GM23338 (cell line): ENCODE measurements at regions not wholly inside any gene's neighbourhood (a gene's known extent, or its start where the extent isn't known, plus 50 kb on each side); places are given as distances from the start of the nearest gene placed in this dataset.

ENCODE experiments used
- ATAC-seq: fragments of 200-7000 bp; cut with Tn5 transposase; 3 replicates; pipeline ENCODE4 v1.9.1; 2020
- DNase-seq: peaks from one replicate; pipeline ENCODE4 v3.0.0-alpha.2; 2015; ENCODE audit warnings: low spot score
- H2AFZ ChIP-seq: fragments of 200-600 bp; sonication (generic); 2 replicates; pipeline ENCODE4 v1.8.0; 2016; ENCODE audit warnings: antibody characterized with exemption, mild to moderate bottlenecking, moderate library complexity
- H3F3A ChIP-seq: fragments of 200-600 bp; sonication (generic); replicated peaks from 2 replicates; pipeline ENCODE4 v1.8.0; 2017; ENCODE audit warnings: antibody characterized with exemption, mixed run types, low read depth
- H3K27ac ChIP-seq: fragments of 200-600 bp; sonication (generic); 2 replicates; pipeline ENCODE4 v1.6.1; 2016; ENCODE audit warnings: low read depth
- H3K27me3 ChIP-seq: fragments of 200-600 bp; sonication (generic); 2 replicates; pipeline ENCODE4 v1.8.0; 2016; ENCODE audit warnings: mild to moderate bottlenecking, mixed run types, moderate library complexity; ENCODE audit not compliant: insufficient read depth
- H3K36me3 ChIP-seq: fragments of 200-600 bp; sonication (generic); 2 replicates; pipeline ENCODE4 v1.8.0; 2016; ENCODE audit warnings: mild to moderate bottlenecking; ENCODE audit not compliant: insufficient read depth
- H3K4me1 ChIP-seq: fragments of 200-600 bp; sonication (generic); 2 replicates; pipeline ENCODE4 v1.8.0; 2016; ENCODE audit warnings: mild to moderate bottlenecking, moderate library complexity; ENCODE audit not compliant: insufficient read depth
- H3K4me2 ChIP-seq: fragments of 200-600 bp; sonication (generic); 2 replicates; pipeline ENCODE4 v1.7.1; 2017; ENCODE audit warnings: mixed run types
- H3K4me3 ChIP-seq: fragments of 200-600 bp; sonication (generic); 2 replicates; pipeline ENCODE4 v1.6.1; 2016; ENCODE audit warnings: mixed run types
- H3K79me2 ChIP-seq: fragments of 200-600 bp; sonication (generic); replicated peaks from 2 replicates; pipeline ENCODE4 v1.8.0; 2017; ENCODE audit warnings: mild to moderate bottlenecking; ENCODE audit not compliant: insufficient read depth
- H3K9me2 ChIP-seq: fragments of 200-600 bp; sonication (generic); 2 replicates; pipeline ENCODE4 v1.8.0; 2017; ENCODE audit not compliant: insufficient read depth
- H4K20me1 ChIP-seq: fragments of 200-600 bp; sonication (generic); replicated peaks from 2 replicates; pipeline ENCODE4 v1.8.0; 2017; ENCODE audit warnings: mild to moderate bottlenecking; ENCODE audit not compliant: insufficient read depth
- H3K27ac Mint-ChIP-seq: 2 replicates; pipeline ENCODE4 v1.8.0; 2020; ENCODE audit warnings: inconsistent platforms, mild to moderate bottlenecking, moderate library complexity, mixed read lengths
- H3K27me3 Mint-ChIP-seq: 3 replicates; pipeline ENCODE4 v1.8.0; 2022; ENCODE audit warnings: low read depth, mild to moderate bottlenecking, moderate library complexity, mixed read lengths, inconsistent platforms; ENCODE audit not compliant: insufficient read depth, poor library complexity
- H3K36me3 Mint-ChIP-seq: 3 replicates; pipeline ENCODE4 v1.8.0; 2021; ENCODE audit warnings: low read depth, mild to moderate bottlenecking, inconsistent platforms, moderate library complexity, mixed read lengths
- H3K4me1 Mint-ChIP-seq: 3 replicates; pipeline ENCODE4 v1.8.0; 2020; ENCODE audit warnings: mild to moderate bottlenecking, inconsistent platforms, mixed read lengths
- H3K4me3 Mint-ChIP-seq: 3 replicates; pipeline ENCODE4 v1.8.0; 2021; ENCODE audit warnings: moderate library complexity, mild to moderate bottlenecking, inconsistent platforms, mixed read lengths
- H3K9me3 Mint-ChIP-seq: 3 replicates; pipeline ENCODE4 v1.8.0; 2020; ENCODE audit warnings: moderate library complexity, mild to moderate bottlenecking, inconsistent platforms, mixed read lengths
- CREB1 ChIP-seq: fragments of 250-450 bp; sonication (Bioruptor Pico); IDR thresholded peaks from 2 replicates; pipeline ENCODE4 v1.5.0; 2020; ENCODE audit warnings: low read depth, mild to moderate bottlenecking, moderate library complexity
- CTCF ChIP-seq, 2 experiments: fragments of 200-600 bp in 1 of 2; sonication (generic) in 1 of 2; conservative IDR thresholded peaks; 2 replicates each; pipeline versions ENCODE4 v1.5.1 to v1.6.1; 2016 to 2017; ENCODE audit warnings: antibody characterized with exemption in 2 of 2, low read depth in 2 of 2, mild to moderate bottlenecking in 2 of 2, moderate library complexity in 1 of 2
- EZH2 ChIP-seq: fragments of 200-600 bp; sonication (generic); IDR thresholded peaks from one replicate; pipeline ENCODE4 v1.8.0; 2017; ENCODE audit warnings: antibody characterized with exemption, mild to moderate bottlenecking, low read depth; ENCODE audit not compliant: unreplicated experiment
- EZH2phosphoT487 ChIP-seq: fragments of 200-600 bp; sonication (generic); IDR thresholded peaks from one replicate; pipeline ENCODE4 v1.8.1; 2018; ENCODE audit warnings: antibody characterized with exemption; ENCODE audit not compliant: unreplicated experiment
- NANOG ChIP-seq: IDR thresholded peaks from 2 replicates; pipeline ENCODE4 v1.6.1; 2016; ENCODE audit warnings: antibody characterized with exemption, borderline replicate concordance
- STAT1 ChIP-seq: IDR thresholded peaks from one replicate; pipeline ENCODE4 v1.6.1; 2016; ENCODE audit warnings: antibody characterized with exemption; ENCODE audit not compliant: unreplicated experiment
- ZNF114 ChIP-seq: fragments of 250-450 bp; sonication (Bioruptor Pico); IDR thresholded peaks from 2 replicates; pipeline ENCODE4 v1.5.0; 2020; ENCODE audit warnings: mild to moderate bottlenecking, moderate library complexity
- ZNF331 ChIP-seq: fragments of 250-450 bp; sonication (Bioruptor Pico); IDR thresholded peaks from 2 replicates; pipeline ENCODE4 v1.5.0; 2020; ENCODE audit warnings: low read depth, mild to moderate bottlenecking, moderate library complexity
- TF ChIP-seq, protein P1 (sequence below): IDR thresholded peaks from 2 replicates; pipeline ENCODE4 v1.6.1; 2016; ENCODE audit warnings: antibody characterized with exemption

GRCh38 chr11:103550811-103551210, 441.6 kb downstream of the DYNC2H1 start:
- no peak for ATAC-seq
- H3K9me2 ChIP-seq = no peaks in the 10 kb centered on the region
- no peak overlapping the region for H3K27ac ChIP-seq
- no peak for DNase-seq
- no peaks in the 10 kb centered on the region for H3K9me3 Mint-ChIP-seq
- TF ChIP-seq ZNF331 (CRISPR knock-in tag) = no peak
- H3K27me3 Mint-ChIP-seq = no peaks in the 10 kb centered on the region
- no peaks in the 10 kb centered on the region for H3F3A ChIP-seq
- 0 out of 3 replicates have a peak, but pooled peaks cover 3% of the 10 kb centered on the region for H3K4me1 Mint-ChIP-seq
- no peak overlapping the region for H3K27ac Mint-ChIP-seq
- no peak overlapping the region for H3K4me2 ChIP-seq
- H4K20me1 ChIP-seq = no peaks in the 10 kb centered on the region
- no peaks in the 10 kb centered on the region for H3K27me3 ChIP-seq
- no peak overlapping the region for H3K4me3 Mint-ChIP-seq
- no peaks in the 10 kb centered on the region for H3K4me1 ChIP-seq
- H3K79me2 ChIP-seq = no peaks in the 10 kb centered on the region
- H3K4me3 ChIP-seq = no peak overlapping the region
- no peaks in the 10 kb centered on the region for H3K36me3 ChIP-seq
- no peak overlapping the region for H2AFZ ChIP-seq
- no peaks in the 10 kb centered on the region for H3K36me3 Mint-ChIP-seq

DNA sequence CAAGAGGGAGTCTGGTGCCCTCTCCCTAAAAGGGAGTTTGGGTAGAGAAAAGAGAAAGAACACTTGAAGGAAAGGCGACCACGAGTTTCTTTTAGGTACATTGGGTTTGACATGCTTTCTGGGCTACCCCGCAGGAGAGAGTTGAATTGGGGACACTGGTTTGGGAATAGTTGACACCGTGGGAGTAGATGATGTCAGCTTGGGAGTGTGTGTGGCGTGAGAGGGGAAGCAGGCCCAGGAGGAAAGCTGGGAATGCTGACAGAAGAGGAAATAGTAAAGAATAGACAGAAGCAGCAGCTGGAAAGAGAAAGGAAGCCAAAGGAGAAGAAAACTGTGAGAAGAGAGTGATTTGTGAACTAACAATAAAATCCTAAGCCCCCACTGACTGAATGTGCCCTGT, 442.9 kb downstream of the DYNC2H1 start:
- H3K36me3 ChIP-seq = no peaks in the 10 kb centered on the region
- no peak overlapping the region for H3K4me2 ChIP-seq
- no peaks in the 10 kb centered on the region for H3K4me1 ChIP-seq
- no peak overlapping the region for H3K4me3 ChIP-seq
- H2AFZ ChIP-seq = no peak overlapping the region
- no peaks in the 10 kb centered on the region for H4K20me1 ChIP-seq
- H3K79me2 ChIP-seq = no peaks in the 10 kb centered on the region
- H3K27ac ChIP-seq = no peak overlapping the region
- ATAC-seq = no peak
- no peak overlapping the region for H3K4me3 Mint-ChIP-seq
- H3K27me3 Mint-ChIP-seq = no peaks in the 10 kb centered on the region
- TF ChIP-seq CTCF (conservative IDR thresholded peaks at IDR 0.05; ENCODE audit: low read depth in 2 of 2) = no peak
- no peak for TF ChIP-seq ZNF114 (CRISPR knock-in tag)
- TF ChIP-seq, protein P1, sequence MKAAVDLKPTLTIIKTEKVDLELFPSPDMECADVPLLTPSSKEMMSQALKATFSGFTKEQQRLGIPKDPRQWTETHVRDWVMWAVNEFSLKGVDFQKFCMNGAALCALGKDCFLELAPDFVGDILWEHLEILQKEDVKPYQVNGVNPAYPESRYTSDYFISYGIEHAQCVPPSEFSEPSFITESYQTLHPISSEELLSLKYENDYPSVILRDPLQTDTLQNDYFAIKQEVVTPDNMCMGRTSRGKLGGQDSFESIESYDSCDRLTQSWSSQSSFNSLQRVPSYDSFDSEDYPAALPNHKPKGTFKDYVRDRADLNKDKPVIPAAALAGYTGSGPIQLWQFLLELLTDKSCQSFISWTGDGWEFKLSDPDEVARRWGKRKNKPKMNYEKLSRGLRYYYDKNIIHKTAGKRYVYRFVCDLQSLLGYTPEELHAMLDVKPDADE = no peak
- TF ChIP-seq EZH2 = no peak
- TF ChIP-seq NANOG = no peak
- TF ChIP-seq CREB1 (CRISPR knock-in tag) = no peak
- no peak for TF ChIP-seq ZNF331 (CRISPR knock-in tag)
- TF ChIP-seq EZH2phosphoT487 = no peak
- H3K9me3 Mint-ChIP-seq = no peaks in the 10 kb centered on the region
- H3K36me3 Mint-ChIP-seq = no peaks in the 10 kb centered on the region
- no peaks in the 10 kb centered on the region for H3K27me3 ChIP-seq
- H3F3A ChIP-seq = no peaks in the 10 kb centered on the region
- 0 out of 3 replicates have a peak, but pooled peaks cover 3% of the 10 kb centered on the region for H3K4me1 Mint-ChIP-seq
- H3K9me2 ChIP-seq = no peaks in the 10 kb centered on the region
- no peak for DNase-seq
- H3K27ac Mint-ChIP-seq = no peak overlapping the region

DNA sequence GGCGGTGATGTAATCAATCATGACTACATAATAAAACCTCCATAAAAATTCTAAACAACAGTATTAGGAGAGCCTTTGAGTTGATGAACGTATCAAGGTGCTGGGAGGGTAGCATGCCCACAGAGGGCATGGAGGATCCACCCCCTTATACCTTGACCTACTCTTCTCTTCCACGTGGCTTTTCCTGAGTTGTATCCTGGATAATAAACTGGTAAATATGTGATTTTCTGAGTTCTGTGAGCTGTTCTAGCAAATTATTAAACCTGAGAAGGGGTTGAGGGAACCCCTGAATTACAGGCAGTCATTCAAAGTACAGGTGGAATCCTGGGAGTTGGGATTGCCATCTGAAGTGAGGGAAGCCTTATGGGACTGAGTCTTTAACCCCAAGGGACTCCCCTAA, 446.9 kb downstream of the DYNC2H1 start:
- H3K4me1 ChIP-seq = no peaks in the 10 kb centered on the region
- DNase-seq (no peak), ATAC-seq (no peak)
- H3K36me3 ChIP-seq = no peaks in the 10 kb centered on the region
- no peaks in the 10 kb centered on the region for H3K27me3 ChIP-seq
- Mint-ChIP-seq H3K27me3 (peaks cover 1% of the 10 kb centered on the region), H3K4me3 (no peak overlapping the region), H3K9me3 (no peaks in the 10 kb centered on the region), H3K4me1 (no peaks in the 10 kb centered on the region), H3K36me3 (no peaks in the 10 kb centered on the region), H3K27ac (no peak overlapping the region)
- no peak overlapping the region for H3K27ac ChIP-seq
- no peak overlapping the region for H3K4me2 ChIP-seq
- no peaks in the 10 kb centered on the region for H3K79me2 ChIP-seq
- no peak overlapping the region for H2AFZ ChIP-seq
- no peak overlapping the region for H3K4me3 ChIP-seq
- H4K20me1 ChIP-seq = no peaks in the 10 kb centered on the region
- no peaks in the 10 kb centered on the region; the same call in 1 of the 2 replicates for H3K9me2 ChIP-seq
- no peaks in the 10 kb centered on the region for H3F3A ChIP-seq
- TF ChIP-seq STAT1 = no peak
- no peak for TF ChIP-seq EZH2phosphoT487
